Right atrium auricular region (tissue), 2 donors: ENCODE measurements at regions not wholly inside any gene's neighbourhood (a gene's known extent, or its start where the extent isn't known, plus 50 kb on each side); places are given as distances from the start of the nearest gene placed in this dataset.
"Not testable (repeated sequence)": the region's sequence is repeated elsewhere in the genome, so short reads cannot be mapped to it uniquely, and the experiment has no call there.

Experiments used
- DNase-seq: peaks from one replicate; pipeline ENCODE4 v3.0.0-alpha.2; 2019; ENCODE audit warnings: low spot score
- H3K27ac ChIP-seq, 2 donors: fragments of 200-600 bp; sonication (generic); 1 replicate in 1 of 2; 2 replicates in 1 of 2; pipeline ENCODE4 v1.5.1; 2016 to 2019
- H3K27me3 ChIP-seq, 2 donors: fragments of 200-600 bp; sonication (generic); one replicate each; pipeline versions ENCODE4 v1.5.1 to v1.6.0; 2017 to 2019
- H3K36me3 ChIP-seq: fragments of 200-600 bp; sonication (generic); one replicate; pipeline ENCODE4 v1.5.1; 2016
- H3K4me1 ChIP-seq, 2 donors: fragments of 200-600 bp; sonication (generic); one replicate each; pipeline versions ENCODE4 v1.5.1 to v1.6.0; 2017 to 2019
- H3K4me3 ChIP-seq, 2 donors: fragments of 200-600 bp; sonication (generic); 1 replicate in 1 of 2; 2 replicates in 1 of 2; pipeline ENCODE4 v1.5.1; 2017 to 2019; ENCODE audit warnings: mild to moderate bottlenecking in 1 of 2, moderate library complexity in 1 of 2
- H3K9me3 ChIP-seq, 2 donors: fragments of 200-600 bp; sonication (generic); one replicate each; pipeline ENCODE4 v1.5.1; 2019

- not testable (repeated sequence) for H3K36me3 ChIP-seq, H3K9me3 ChIP-seq, H3K4me1 ChIP-seq, H3K27ac ChIP-seq, H3K4me3 ChIP-seq, DNase-seq, H3K27me3 ChIP-seq
Observed at GRCh38 chr4:189703000-189703399, 237.7 kb upstream of the FRG1 start.

- H3K36me3 ChIP-seq, H3K4me1 ChIP-seq, H3K4me3 ChIP-seq, H3K27me3 ChIP-seq, H3K9me3 ChIP-seq, DNase-seq, H3K27ac ChIP-seq: not testable (repeated sequence)
Observed at GRCh38 chr4:189706821-189707220, 233.9 kb upstream of the FRG1 start.

DNA sequence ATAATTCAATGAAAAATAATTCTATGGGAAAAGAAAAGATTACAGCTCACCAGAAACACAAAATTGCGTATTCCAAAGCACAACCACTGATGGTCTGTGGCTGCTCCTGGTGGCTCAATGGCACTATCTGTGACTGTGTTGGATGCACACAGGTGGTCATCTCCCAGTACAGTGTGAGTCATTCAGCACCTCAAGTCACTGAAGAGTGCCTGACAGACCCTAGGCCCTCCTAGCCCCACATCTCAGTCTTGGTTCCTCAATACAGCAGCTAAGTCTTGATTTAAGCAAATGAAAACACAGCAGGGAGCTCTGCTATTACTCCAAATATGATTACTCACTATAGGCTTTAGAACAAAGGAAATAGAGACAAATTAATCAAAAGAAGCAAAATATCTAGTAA is 233.4 kb upstream of the FRG1 start:
- not testable (repeated sequence) for H3K9me3 ChIP-seq, DNase-seq, H3K36me3 ChIP-seq, H3K27ac ChIP-seq, H3K4me1 ChIP-seq, H3K4me3 ChIP-seq, H3K27me3 ChIP-seq

- H3K9me3 ChIP-seq, H3K27ac ChIP-seq, DNase-seq, H3K4me3 ChIP-seq, H3K36me3 ChIP-seq, H3K27me3 ChIP-seq, H3K4me1 ChIP-seq: not testable (repeated sequence)
Observed at GRCh38 chr4:189711956-189712355, 228.7 kb upstream of the FRG1 start.

DNA sequence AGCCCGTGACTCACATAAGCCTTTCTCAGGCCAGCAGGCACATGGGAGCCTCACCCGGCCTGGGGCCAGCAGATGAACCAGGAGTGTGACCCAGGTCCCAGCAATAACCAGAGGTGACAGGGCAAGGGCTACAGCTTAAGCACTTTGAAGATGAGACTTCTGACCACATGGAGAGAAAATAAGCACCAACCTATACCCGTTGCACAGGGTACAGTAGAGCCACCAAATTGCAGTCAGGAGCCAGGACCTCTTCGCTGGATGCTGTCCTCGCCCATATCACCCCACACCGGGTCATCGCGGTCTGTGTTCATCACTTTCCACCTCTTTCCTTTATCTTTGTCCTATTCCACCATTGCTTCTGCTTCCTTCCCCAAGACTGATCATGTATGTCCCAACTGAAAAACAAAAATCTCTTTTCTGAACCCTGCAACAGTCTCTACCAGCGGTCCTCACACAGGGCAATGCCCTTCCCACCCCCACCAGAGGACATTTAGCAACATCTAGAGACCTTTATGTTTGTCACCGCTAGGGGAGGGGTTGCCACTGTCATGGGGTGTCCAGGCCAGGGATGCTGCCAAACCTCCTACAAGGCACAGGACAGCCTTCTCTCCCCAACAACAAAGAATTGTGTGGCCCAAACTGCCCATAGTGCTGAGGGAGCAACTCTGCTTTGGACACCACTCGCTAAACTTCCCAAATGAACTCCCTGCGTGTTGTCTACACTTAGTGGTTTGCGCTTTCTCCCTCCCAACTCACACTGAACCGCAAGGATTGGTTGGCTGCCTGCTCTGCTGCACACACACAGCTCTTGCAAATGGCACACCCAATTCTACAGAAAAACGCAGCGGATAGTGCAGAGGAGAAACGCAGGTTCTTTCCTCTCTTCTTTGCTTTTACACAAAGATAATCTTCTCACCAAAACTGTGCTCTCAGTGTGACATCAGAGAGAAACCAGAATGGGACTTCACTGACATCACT is 219.4 kb upstream of the FRG1 start:
- DNase-seq, H3K27ac ChIP-seq, H3K36me3 ChIP-seq, H3K27me3 ChIP-seq, H3K9me3 ChIP-seq, H3K4me1 ChIP-seq: not testable (repeated sequence)
- H3K4me3 ChIP-seq = peak overlapping the region in 1 of 2 donors; percentile 29

DNA sequence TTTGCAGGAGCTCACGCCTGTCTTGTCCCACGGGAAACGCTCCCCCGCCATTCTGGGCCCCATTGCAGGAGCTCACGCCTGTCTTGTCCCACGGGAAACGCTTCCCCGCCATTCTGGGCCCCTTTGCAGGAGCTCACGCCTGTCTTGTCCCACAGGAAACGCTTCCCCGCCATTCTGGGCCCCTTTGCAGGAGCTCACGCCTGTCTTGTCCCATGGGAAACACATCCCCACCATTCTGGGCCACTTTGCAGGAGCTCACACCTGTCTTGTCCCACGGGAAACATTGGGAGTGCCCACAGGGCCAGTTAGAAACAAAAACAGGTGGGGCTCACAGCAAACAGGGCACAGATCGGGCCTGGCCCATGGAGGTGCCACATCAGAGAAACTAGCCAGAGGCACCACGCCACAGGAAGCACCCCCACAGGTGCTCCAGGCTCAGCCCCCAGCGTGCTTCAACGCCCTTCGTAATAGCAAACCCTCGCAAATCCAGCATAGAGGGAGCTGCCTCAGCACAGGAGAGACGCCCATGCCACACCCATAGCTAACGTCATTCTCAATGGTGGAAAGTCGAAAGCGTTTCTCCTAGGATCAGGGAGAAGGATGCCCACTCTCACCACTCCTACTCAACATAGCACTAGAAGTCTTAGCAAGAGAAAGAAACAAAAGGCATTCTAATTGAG is 218.2 kb upstream of the FRG1 start:
- not testable (repeated sequence) for H3K36me3 ChIP-seq, H3K27me3 ChIP-seq, DNase-seq, H3K9me3 ChIP-seq, H3K27ac ChIP-seq, H3K4me1 ChIP-seq
- peak overlapping the region in 1 of 2 donors; percentile 29 for H3K4me3 ChIP-seq

DNA sequence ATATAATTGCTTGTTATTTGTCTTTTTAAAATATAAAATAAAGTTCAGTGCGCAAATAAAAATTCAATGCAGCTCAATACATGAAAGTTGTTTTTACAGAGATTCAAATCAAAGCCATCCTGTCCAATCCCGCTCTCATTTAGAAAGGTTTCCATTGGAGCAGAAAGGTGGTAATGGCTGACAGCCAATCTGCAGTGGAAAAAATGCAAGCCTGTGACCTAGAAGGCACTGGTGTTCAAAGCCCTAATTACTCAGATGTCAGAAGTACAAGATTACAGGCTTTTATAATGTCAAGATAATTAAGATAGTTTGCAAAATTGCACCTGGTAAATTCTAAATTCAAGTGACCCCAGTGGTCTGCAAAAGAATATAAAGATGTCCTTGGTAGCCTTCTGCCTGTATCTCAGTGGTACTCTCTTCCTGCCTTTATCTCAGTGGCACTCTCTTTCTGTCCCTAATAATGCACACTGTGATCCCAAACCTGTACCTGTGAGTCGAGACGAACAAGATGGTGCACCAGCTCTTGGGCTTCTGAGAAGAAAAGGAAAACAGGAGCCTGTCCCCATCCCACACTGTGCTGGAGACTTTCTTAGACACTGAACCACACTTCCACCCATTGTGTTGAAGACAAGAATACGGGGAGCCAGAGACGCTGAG is 212.6 kb upstream of the FRG1 start:
- H3K4me3 ChIP-seq, H3K27ac ChIP-seq, H3K9me3 ChIP-seq, H3K4me1 ChIP-seq, H3K27me3 ChIP-seq, DNase-seq, H3K36me3 ChIP-seq: not testable (repeated sequence)

DNA sequence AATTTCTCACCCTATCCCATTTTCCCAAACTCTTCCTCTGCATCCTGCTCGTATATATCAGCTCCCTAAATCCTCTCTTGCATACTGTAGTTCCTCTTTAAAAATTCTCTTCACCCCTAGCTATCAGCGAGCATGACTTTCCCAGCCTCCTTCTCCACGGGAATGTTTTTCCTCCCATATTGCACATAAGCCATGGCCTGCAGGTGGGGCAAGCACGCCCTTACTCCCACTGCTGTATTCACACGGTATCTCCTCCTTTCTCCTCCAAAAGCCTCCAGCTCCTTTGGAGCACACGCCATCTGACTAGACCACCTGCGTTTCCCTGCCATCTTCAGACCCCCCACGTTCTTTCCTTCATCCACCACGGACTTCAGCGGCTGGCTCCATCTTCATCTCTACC is 208.7 kb upstream of the FRG1 start:
- H3K4me1 ChIP-seq, H3K4me3 ChIP-seq, H3K27ac ChIP-seq, H3K9me3 ChIP-seq, H3K36me3 ChIP-seq, H3K27me3 ChIP-seq, DNase-seq: not testable (repeated sequence)

DNA sequence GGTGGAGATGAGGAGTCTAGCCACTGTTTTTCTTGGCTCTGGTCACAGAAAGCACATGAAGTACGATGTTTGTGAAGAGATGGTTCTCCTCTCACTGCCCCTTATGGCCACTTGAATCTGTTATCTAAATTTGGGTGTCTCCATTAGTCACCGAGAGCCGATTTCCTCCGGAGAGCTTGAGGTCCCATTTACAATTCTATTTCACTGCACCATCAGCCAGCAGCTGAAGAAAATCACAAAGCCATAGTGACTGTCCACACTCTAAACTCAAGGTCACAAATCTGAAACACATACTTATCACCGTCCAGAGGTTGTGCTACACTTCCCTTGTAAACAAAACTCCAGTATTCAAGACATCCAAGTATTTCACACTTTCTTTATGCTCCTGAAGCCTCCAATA is 207.2 kb upstream of the FRG1 start:
- not testable (repeated sequence) for H3K4me1 ChIP-seq, H3K27me3 ChIP-seq, H3K4me3 ChIP-seq, H3K36me3 ChIP-seq, DNase-seq, H3K9me3 ChIP-seq
- H3K27ac ChIP-seq = peak overlapping the region; percentile 71 to 81

- not testable (repeated sequence) for H3K4me1 ChIP-seq, H3K27me3 ChIP-seq, H3K36me3 ChIP-seq, H3K9me3 ChIP-seq, H3K4me3 ChIP-seq, DNase-seq
- H3K27ac ChIP-seq = peak overlapping the region; percentile 71 to 81
Observed at GRCh38 chr4:189734648-189735267, 205.9 kb upstream of the FRG1 start.

DNA sequence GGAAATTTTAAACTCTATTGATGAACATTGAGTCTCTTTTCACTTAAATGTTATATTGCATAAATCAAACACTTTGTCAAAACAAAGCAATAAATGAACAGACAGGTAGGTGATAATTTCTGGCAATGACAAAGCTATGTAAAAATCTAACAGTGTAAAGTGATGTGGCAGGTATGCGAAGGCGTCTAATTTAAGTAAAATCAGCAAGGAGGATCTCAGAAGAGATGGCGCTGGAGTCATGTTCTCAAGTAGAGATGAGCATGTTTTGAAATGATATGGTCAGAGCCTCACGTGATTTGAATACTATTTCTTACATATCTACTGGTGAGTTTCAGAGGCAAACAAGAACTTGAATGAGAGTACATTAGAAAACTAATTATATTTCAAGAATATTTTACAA is 204.0 kb upstream of the FRG1 start:
- H3K4me1 ChIP-seq, H3K36me3 ChIP-seq, H3K4me3 ChIP-seq, DNase-seq, H3K27me3 ChIP-seq, H3K27ac ChIP-seq, H3K9me3 ChIP-seq: not testable (repeated sequence)

DNA sequence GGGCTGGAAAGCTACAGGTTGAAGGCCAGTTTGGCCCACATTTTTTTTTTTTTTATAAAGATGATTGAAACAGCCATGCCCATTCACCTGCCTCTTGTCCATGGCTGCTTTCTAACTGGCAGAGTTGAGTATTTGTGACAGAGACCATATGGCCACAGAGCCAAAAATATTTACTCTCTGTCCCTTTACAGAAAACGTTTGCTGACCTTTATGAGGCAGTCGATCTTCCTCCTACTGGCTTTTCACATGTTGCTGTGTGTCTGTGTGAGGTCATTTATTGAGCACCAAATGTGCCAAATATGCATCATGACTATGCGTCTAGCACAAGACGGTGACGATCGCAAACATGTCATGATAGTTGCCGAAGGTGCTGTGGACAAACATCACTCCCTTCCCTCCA is 200.6 kb upstream of the FRG1 start:
- H3K36me3 ChIP-seq, H3K4me3 ChIP-seq, H3K9me3 ChIP-seq, DNase-seq, H3K27me3 ChIP-seq, H3K27ac ChIP-seq, H3K4me1 ChIP-seq: not testable (repeated sequence)
